ENCODE measurements at regions not wholly inside any gene's neighbourhood (a gene's known extent, or its start where the extent isn't known, plus 50 kb on each side); places are given as distances from the start of the nearest gene placed in this dataset.

- TF ChIP-seq CTCF (IDR thresholded peaks at IDR 0.05): no peak
- DNase-seq (ENCODE audit: low spot score): no peak
- no peaks in the 10 kb centered on the region for H3K36me3 ChIP-seq
- no peak overlapping the region for H3K4me3 ChIP-seq
- no peaks in the 10 kb centered on the region for H3K4me1 ChIP-seq
- no peaks in the 10 kb centered on the region for H3K9me3 ChIP-seq
- H3K27ac ChIP-seq: no peak overlapping the region
- no peaks in the 10 kb centered on the region for H3K27me3 ChIP-seq
Measured at GRCh38 chr16:8236816-8237215, 353.5 kb downstream of the TMEM114 start.

GRCh38 chr16:8230497-8230896 lies 359.8 kb downstream of the TMEM114 start:
- H3K36me3 ChIP-seq: no peaks in the 10 kb centered on the region
- no peaks in the 10 kb centered on the region for H3K9me3 ChIP-seq
- no peak overlapping the region for H3K27ac ChIP-seq
- no peak for TF ChIP-seq CTCF (IDR thresholded peaks at IDR 0.05)
- no peak overlapping the region for H3K4me3 ChIP-seq
- no peaks in the 10 kb centered on the region for H3K27me3 ChIP-seq
- no peaks in the 10 kb centered on the region for H3K4me1 ChIP-seq
- DNase-seq (ENCODE audit: low spot score): no peak

GRCh38 chr16:8229011-8229520 lies 361.2 kb downstream of the TMEM114 start:
- DNase-seq (ENCODE audit: low spot score): no peak
- Histone ChIP-seq H3K4me3 (no peak overlapping the region), H3K4me1 (no peaks in the 10 kb centered on the region), H3K27me3 (no peaks in the 10 kb centered on the region), H3K27ac (no peak overlapping the region), H3K9me3 (no peaks in the 10 kb centered on the region), H3K36me3 (no peaks in the 10 kb centered on the region)
- TF ChIP-seq CTCF (IDR thresholded peaks at IDR 0.05): no peak

- H3K4me1 ChIP-seq: no peaks in the 10 kb centered on the region
- H3K27ac ChIP-seq: no peak overlapping the region
- no peaks in the 10 kb centered on the region for H3K27me3 ChIP-seq
- no peak for DNase-seq (ENCODE audit: low spot score)
- no peaks in the 10 kb centered on the region for H3K9me3 ChIP-seq
- H3K36me3 ChIP-seq: no peaks in the 10 kb centered on the region
- no peak overlapping the region for H3K4me3 ChIP-seq
- no peak for TF ChIP-seq CTCF (IDR thresholded peaks at IDR 0.05)
Measured at GRCh38 chr16:8217201-8217600, 373.1 kb downstream of the TMEM114 start.

- Histone ChIP-seq H3K4me1 (no peaks in the 10 kb centered on the region), H3K4me3 (no peak overlapping the region), H3K36me3 (no peaks in the 10 kb centered on the region), H3K27me3 (no peaks in the 10 kb centered on the region), H3K9me3 (peaks cover 0 to 7% of the 10 kb centered on the region in 2 donors), H3K27ac (no peak overlapping the region)
- no peak for DNase-seq (ENCODE audit: low spot score)
- TF ChIP-seq CTCF (IDR thresholded peaks at IDR 0.05): no peak
Measured at GRCh38 chr16:8204769-8205168, 385.5 kb downstream of the TMEM114 start.

GRCh38 chr16:8204096-8204495 lies 386.2 kb downstream of the TMEM114 start:
- H3K27me3 ChIP-seq: no peaks in the 10 kb centered on the region
- TF ChIP-seq CTCF (IDR thresholded peaks at IDR 0.05): no peak
- H3K4me3 ChIP-seq: no peak overlapping the region
- H3K4me1 ChIP-seq: no peaks in the 10 kb centered on the region
- peaks cover 0 to 7% of the 10 kb centered on the region in 2 donors for H3K9me3 ChIP-seq
- no peak for DNase-seq (ENCODE audit: low spot score)
- H3K27ac ChIP-seq: no peak overlapping the region
- no peaks in the 10 kb centered on the region for H3K36me3 ChIP-seq
